HG03439 (cell line): ENCODE measurements at regions not wholly inside any gene's neighbourhood (a gene's known extent, or its start where the extent isn't known, plus 50 kb on each side); places are given as distances from the start of the nearest gene placed in this dataset.

Source experiments
- ATAC-seq: cut with Tn5 transposase; IDR thresholded peaks from one replicate; pipeline ENCODE4 v1.9.1; 2021; ENCODE audit warnings: mild to moderate bottlenecking, moderate library complexity; ENCODE audit not compliant: unreplicated experiment

DNA sequence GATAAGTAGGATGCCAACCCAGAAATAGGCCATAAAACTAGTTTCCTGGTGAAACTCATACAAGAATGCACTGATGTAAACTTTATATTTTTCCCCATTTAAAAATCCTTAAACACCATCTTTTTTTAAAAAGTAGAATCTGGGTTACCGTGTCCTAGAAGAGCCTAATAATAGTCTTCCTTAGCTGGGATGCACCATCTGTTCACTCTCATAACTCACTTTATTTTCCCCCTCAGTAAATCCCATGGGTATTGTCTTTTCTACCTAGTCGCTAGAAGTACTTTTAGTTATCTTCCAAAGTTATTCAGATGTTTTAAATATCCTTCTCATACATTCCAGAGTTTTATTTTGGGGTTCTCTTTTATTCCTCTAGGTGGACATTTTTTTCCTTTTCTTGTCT, 250.2 kb downstream of the PLA2G4A start:
- ATAC-seq, result no peak

DNA sequence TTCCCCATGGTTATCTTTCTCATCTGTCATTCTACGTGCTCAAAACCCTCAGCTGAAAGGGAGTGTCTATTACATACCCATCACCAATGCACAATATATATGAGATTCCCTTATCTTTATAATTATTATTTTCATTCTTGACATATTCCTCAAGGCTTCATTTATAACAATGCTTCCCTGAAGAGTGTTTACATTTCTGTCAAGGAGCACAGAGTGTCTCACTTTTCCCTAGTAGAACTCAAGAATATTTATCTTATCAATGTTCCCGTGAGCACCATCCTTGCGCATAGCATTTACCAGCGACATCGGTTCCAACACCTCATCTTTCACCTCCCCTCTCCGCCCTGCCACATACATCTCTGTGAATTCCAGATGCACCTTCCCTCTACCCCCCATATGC, 250.6 kb downstream of the PLA2G4A start:
- no peak for ATAC-seq

DNA sequence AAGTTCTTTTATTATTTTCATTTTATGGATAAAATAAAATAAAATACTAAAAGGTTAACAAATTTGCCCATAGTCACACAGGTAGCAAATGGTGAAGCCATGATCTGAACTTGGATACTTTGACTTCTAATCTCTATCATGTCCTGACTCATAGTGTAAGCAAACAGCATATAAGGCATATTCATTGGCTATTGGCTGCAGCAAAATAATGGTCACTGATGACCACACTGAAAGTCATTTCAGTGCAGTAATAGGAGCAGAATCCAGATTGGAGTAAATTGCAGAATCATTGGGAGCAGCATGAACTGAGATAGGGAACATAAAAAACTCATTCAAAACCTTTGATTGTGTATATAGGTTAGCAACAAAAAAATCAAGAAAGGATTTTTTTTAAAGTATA, 262.9 kb downstream of the PLA2G4A start:
- no peak for ATAC-seq

DNA sequence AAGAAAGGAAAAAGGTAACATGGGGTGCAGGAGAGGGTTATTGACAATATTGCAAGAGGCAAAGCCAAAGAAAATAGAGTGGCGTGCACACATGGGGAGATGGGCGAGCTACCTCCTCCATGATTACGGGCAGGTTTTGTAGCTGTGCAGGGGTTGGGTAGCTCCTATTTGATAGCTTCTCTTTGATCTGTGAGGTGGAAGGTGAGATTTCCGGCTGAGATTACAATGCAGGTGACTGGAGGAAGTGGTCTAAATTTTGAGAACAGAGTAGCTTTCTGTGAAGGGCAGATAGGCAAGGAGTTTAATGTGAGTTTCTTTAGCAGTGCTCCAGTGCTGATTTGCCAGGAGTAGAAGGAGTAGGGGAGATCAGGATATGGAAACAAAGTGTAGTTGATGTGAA, 263.4 kb downstream of the PLA2G4A start:
- no peak for ATAC-seq

DNA sequence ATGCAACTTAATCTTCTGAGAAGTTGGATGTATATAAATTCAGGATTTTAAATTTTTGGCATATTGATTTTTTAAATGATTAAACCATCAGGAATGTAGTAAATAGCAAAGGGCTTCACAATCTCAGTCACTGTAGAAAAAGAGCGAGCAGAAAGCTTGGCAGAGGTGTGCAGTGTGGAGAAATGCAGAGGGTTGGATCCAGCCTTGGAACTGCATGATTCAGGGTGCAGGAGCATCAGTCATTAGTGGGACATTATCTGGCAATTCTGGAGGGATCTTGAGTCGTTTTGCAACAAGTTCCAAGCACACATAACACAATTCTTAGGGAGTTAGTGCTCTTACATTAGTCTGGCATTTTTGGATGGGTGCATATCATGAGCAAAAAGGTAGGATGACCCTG, 267.9 kb downstream of the PLA2G4A start:
- no peak for ATAC-seq

DNA sequence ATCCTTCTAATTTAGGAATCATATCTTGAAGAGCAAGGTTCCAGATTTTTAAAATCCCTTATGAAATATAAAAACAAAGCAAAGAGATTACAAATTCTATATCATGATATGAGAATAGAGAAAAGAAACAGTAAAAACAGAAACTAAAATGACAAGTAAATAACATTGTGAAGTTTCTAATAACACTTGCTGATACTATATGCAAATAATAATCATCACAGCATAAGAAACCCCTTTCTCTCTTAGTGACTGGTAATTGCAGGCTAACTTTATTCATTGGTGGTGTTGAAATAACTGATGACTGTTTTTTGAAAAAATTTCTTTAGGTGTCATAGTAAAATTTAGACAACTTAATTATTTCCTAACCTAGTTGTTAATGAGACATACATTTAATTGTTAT, 281.6 kb downstream of the PLA2G4A start:
- no peak for ATAC-seq

DNA sequence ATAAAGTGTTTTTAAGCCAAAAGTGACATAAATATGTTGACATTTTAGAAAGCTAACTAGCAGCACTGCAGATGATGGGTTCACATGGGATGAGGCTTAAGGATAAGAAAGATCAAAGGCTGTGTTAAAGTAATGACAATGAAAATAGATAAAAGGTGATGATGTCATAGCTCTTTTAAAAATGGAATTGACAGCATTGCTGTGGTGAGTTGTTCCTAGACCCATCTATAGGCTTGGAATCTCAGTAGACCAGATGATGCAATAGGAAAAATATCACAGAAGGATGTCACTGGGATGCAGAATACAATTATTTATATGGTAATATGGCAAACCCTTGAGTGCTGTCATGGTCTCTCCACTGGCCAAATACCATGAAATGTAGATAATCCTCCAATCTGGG, 286.0 kb downstream of the PLA2G4A start:
- no peak for ATAC-seq

DNA sequence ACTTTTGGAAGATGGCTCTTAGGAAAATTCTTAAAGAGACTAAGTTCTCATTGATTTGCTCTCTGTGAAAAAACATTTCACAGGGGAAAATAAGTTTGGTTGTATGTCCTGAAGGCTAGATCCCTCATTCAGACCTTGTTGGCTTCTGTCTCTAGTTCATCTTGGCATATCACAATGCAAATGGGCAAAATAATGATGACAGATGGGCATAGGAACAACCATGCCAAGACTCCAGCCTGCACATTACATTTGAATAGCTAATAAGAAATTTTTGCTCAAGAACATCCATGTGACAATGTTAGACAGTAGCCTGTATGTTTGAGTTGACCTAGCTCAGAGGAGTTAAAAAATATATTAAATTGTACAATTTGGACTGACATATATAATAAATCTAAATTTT, 292.9 kb downstream of the PLA2G4A start:
- ATAC-seq, result no peak

DNA sequence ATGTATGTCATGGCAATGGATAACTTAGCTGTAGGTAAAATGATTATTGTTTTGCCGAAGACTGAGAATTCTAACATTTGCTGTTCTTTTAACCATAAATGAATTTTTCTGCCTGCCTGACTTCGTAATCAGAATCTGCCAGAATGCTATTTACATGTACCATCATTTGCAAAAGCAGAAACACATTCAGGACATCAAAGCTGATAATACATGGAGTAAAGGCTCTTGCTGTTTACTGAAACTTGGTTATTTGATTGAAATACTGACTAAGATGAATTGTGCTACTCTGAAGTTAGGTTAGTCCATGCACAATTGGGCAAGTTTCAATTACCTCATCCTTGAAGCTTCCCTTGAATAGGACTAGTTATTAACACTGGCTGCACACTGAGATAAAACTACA, 293.8 kb downstream of the PLA2G4A start:
- ATAC-seq, result no peak

DNA sequence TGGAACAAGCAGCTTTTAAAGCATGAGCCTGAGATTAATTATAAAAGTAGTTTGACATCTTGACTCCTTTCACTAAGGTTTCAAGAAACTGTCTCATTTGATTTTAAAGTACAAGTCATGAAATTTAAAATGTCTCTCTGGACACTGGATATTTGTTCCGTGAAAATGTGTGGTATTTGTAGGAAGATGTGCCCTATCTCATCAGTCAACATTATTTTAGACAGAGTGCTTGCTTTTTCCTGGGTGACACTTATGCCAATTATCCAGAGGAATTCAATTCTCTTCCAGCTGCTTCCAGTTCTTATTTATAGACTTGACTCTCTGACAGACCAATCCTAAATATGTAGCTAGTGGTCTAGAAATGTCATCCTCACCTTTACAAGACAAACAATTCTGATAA, 300.4 kb downstream of the PLA2G4A start:
- ATAC-seq, result no peak

DNA sequence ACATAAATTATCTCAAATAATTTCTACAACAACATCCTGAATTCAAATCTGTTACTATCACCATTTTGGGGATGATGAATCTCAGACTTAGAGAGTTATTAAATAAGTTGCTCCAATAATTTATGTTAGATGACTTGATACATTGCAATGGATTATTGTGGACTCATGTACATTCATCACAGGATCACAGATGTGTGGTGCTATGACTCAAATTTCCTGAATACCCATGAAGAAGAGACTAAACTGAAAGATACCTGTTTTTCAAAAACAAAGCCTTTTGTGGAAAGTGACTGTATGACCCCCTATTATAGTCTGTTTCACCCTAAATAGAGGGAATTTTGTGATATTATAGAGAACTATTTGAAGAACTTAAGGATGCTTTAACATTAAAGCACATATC, 315.0 kb downstream of the PLA2G4A start:
- ATAC-seq, result no peak

DNA sequence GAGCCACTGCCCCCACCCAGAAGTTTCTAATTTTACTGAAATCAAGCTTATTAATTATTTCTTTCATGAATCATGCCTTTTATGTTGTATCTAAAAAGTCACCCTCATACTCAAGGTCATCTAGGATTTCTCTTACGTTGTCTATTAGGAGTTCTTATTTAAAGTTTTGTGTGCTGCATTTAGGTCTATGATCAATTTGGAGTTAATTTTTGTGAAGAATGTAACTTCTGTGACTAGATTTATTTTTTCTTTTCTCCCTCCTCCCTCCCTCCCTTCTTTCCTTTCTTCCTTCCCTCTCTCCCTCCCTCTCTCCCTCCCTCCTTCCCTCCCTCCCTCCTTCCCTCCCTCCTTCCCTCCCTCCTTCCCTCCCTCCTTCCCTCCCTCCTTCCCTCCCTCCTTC, 317.6 kb downstream of the PLA2G4A start:
- no peak for ATAC-seq

DNA sequence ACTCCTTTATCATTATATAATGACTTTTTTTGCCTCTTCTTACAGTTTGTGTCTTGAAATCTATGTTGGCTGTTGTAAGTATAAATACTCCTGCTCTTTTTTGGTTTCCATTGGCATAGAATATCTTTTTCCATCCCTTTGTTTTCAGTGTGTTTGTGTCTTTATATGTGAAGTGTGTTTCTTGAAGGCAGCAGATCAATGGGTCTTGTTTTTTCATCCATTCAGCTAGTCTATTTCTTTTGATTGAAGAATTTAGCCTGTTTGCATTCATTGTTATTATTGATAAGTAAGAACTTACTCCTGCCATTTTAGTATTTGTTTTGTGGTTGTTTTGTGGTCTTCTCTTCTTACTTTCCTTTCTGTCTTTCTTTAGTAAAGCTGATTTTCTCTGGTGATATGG, 322.8 kb downstream of the PLA2G4A start:
- ATAC-seq, result no peak

DNA sequence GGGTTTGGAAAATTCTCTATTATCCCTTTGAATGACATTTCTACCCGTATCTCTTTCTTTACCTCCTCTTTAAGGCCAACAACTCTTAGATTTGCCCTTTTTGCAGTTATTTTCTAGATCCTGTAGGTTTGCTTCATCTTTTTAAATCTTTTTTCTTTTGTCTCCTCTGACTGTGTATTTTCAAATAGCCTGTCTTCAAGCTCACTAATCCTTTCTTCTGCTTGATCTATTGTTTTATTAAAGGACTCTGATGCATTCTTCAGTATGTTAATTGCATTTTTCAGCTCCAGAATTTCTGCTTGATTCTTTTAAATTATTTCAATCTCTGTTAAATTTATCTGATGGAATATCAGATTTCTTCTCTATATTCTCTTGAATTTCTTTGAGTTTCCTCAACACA, 324.3 kb downstream of the PLA2G4A start:
- no peak for ATAC-seq

DNA sequence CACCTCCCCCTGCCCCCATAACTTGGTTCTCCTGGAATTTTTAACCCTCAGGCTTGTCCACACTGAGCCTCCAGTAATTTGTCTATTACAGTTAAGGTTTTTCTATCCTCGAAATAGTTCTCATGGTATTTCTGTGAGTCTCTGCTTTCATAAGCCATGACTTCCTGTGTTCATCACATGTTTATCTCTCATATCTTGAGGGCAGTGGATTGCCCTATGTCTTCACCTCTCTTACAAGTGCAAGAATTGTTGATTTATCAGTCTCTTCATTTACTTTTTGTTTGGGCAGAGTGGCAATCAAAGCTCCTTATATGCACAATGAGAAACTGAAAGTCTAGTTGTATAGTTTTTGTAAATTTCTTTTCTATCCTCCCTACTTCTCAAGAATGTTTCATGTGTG, 328.4 kb downstream of the PLA2G4A start:
- ATAC-seq, result no peak

DNA sequence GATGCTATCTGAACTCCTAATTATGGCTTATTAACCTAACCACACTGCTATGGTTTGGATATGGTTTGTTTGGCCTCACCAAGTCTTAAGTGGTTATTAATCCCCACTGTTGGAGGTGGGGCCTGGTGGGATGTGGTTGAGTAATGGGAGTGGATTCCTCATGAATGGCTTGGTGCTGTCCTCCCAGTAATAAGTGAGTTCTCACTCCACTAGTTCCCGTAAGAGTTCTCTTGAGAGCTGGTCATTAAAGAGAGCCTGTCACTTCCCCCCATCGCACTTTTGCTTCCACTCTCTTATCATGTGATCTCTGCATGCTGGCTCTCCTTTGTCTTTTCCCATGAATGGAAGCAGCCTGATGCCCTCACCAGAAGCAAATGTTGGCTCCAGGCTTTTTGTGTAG, 328.8 kb downstream of the PLA2G4A start:
- no peak for ATAC-seq

DNA sequence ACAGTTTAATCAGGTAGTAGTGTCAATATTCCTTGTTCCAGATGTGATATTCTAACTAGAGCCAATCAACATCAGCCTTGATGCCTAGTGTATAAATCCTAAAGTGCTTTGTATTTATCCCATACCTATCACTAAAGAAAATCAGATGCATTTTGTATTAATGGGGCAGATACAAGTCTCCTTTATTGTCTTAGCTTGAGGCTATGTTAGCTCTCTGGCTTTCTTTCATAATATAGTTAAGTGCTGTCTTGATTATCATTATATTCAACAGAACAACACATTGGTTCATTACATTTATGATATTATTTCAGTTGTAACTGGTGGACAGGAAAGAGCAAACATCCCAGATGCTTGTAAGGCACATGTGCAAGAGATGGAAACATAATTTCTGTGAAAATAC, 338.8 kb downstream of the PLA2G4A start:
- ATAC-seq, result no peak

DNA sequence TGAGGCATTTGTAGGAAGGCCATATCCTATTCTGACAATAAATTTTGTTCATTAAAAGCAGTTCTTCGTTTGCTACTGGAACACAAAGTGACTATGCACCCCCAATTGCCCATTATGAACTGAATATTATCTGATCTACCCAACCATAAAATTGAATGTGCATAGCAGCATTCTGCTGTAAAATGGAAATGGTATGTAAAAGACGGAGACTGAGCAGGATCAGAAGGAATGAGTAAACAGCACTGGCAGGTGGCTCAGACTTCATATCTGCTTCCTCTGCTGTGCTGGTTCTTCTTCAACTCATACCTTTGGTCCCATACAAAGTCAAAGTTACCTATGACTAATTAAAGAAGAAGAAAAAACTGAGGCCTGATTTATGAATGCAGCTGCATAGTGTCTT, 339.5 kb downstream of the PLA2G4A start:
- no peak for ATAC-seq

DNA sequence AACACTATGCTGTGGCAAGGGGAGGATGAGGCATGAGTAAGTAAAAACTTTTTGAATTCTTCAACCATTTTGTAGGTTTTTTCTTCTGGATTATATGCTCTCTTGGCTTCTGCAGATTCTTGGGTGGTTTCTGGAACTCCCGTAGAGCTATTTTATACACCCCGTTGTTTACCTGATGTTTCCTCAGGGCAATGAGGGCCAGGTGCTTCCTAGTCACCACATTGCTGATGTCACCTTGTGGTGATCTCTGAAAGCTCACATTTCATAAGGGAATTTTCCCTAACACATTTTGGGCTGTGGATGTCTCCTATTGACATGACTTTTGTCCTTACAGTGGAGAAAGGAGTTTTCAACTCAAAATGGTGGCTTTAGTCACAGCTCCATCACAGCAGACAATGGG, 356.6 kb downstream of the PLA2G4A start:
- ATAC-seq, result no peak

DNA sequence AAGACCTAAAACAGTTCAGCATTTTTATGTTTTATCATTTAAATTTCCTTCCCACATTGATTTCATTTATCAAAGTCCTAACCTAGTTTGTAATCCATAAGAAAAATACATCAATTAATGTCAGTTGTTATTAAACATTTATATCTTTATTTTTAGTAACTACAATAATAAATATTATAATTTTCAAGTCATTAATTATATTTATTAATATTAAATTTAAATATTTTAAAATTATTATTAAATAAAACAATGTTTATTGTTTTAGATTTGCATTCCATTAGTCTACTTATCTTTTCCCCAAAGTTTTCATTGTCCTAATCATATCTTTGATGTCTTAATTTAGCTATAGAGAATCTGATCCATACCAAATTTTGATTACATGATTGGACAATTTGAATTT, 368.9 kb downstream of the PLA2G4A start:
- no peak for ATAC-seq

DNA sequence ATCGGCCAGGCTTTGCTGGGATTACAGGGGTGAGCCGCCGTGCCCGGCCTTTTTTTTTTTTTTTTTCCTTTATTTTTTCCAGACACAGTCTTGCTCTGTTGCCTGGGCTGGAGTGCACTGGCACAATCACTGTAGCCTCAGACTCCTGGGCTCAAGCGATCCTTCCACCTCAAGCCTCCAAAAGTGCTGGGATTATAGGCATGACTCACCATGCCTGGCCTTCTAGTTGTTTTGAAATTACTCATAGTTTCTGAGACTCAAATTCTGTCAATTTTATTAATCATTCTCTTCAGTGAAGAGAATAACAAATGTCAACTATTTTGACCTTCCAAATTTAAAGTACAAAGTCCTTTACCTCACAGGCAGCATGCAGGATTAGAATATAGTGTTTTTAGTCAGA, 374.5 kb downstream of the PLA2G4A start:
- ATAC-seq, result no peak

DNA sequence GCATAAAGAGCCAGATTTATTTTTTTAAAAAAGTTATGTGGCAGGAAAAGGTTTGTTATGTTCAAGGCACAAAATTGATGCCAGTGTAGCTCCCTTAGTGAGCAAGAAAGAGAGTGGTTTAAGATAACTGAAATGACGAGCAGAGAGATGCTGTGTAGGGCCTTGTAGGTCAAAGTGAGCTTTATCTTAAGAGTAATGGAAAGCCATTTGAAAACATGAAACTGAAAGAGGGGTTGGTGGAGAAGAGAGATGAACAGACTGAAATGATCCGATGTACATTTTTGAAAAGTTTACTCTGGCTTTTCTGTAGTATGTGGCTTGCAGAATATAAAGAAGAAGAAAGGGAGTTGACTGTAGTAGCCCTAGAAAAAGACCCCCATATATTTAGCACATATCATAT, 383.6 kb downstream of the PLA2G4A start:
- no peak for ATAC-seq

DNA sequence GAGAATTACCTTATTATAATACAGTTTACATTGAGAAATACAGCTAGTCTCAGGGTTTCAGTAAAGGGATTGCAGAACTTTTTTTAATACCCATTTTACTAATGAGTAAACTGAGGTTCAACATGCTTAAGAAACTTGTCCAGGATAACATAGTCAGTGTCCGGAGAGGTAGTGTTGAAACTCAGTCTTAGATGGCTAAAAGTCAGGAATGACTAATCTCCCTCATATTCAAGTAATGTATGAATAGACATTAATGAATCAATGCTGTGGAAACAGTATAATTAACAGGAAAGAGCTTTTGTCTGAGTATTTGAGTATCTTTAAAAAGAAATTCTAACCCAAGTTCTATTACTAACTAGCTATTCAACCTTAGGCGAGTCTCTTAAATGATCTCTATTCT, 397.6 kb downstream of the PLA2G4A start:
- no peak for ATAC-seq

DNA sequence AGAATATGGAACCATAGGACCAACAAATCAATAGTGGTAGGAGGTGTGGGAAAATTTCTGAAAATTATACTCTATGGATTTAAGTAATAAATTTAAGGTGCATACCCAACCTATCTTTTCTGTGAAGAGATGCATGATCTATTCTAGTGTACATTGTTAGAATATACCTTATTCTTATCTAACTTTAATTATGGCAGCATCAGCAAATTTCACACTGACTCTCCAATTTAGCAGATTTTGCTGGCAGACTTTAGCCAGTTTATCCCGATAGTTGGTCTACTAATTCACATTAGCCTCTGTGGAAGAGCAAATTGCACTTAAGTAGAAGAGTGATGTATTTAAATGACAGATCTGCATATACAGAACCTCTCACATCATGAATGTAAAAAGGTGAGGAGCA, 400.0 kb downstream of the PLA2G4A start:
- ATAC-seq, result no peak
